Suprapubic skin (tissue), 3 donors: ENCODE measurements at regions not wholly inside any gene's neighbourhood (a gene's known extent, or its start where the extent isn't known, plus 50 kb on each side); places are given as distances from the start of the nearest gene placed in this dataset.

Source experiments
- CTCF ChIP-seq, 2 donors: fragments of 200-600 bp in 1 of 2; fragments of 450-650 bp in 1 of 2; sonication (generic) in 1 of 2; IDR thresholded peaks; one replicate each; pipeline ENCODE4 v1.5.1; 2016 to 2019; ENCODE audit warnings: antibody characterized with exemption in 2 of 2, mild to moderate bottlenecking in 1 of 2, moderate library complexity in 1 of 2
- EP300 ChIP-seq: sonication (generic); formaldehyde crosslinking; IDR thresholded peaks from one replicate; pipeline ENCODE4 v1.6.1; 2017; ENCODE audit warnings: antibody characterized with exemption
- POLR2A ChIP-seq, 2 donors: fragments of 450-650 bp; IDR thresholded peaks; one replicate each; pipeline ENCODE4 v1.6.1; 2017; ENCODE audit warnings: antibody characterized with exemption in 2 of 2, mild to moderate bottlenecking in 2 of 2, moderate library complexity in 2 of 2

GRCh38 chr20:10947726-10948125 lies 273.9 kb upstream of the JAG1 start:
- TF ChIP-seq CTCF (IDR thresholded peaks at IDR 0.05) (no peak), POLR2A (IDR thresholded peaks at IDR 0.05) (no peak), EP300 (no peak)
